ENCODE measurements at regions not wholly inside any gene's neighbourhood (a gene's known extent, or its start where the extent isn't known, plus 50 kb on each side); places are given as distances from the start of the nearest gene placed in this dataset.
A peak's percentile ranks its signal among the peaks of the same experiment; 100 is the strongest.

DNA sequence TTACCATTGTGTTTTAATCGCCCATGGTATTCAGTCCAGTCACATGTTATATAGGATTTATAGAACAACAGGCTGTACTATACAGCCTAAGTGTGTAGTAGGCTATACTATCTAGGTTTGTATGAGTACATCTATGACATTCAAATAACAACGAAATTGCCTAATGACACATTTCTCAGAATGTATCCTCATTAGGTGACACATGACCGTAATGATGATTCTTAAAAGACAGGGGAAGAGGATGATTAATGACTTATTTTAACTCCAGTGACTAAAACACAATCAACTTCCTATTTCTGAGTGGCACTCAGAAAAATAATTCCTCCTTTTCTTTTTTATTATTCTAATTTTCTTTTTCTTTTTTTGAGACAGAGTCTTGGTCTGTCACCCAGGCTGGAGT is 63.0 kb upstream of the ACSL3 start:
- DNase-seq = no peak

DNA sequence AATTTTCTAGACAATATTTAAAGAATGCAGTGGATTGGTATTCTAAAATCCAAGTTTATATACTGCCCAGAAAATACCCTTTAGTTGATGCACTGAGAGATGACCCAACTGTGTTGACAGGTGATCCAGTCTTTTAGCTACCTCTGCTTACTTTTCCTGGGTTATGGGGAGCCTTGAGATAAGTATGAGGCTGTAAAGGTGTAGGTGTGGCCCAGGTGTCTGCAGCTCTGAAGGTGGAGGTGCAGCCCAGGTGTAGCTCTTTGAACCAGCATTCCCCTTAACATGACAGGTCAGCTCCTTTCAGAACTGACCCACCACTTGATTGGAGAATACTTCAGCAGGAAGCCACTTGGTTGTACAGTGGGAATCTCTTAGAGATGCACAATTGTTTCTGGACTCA is 62.3 kb upstream of the ACSL3 start:
- no peak for DNase-seq

DNA sequence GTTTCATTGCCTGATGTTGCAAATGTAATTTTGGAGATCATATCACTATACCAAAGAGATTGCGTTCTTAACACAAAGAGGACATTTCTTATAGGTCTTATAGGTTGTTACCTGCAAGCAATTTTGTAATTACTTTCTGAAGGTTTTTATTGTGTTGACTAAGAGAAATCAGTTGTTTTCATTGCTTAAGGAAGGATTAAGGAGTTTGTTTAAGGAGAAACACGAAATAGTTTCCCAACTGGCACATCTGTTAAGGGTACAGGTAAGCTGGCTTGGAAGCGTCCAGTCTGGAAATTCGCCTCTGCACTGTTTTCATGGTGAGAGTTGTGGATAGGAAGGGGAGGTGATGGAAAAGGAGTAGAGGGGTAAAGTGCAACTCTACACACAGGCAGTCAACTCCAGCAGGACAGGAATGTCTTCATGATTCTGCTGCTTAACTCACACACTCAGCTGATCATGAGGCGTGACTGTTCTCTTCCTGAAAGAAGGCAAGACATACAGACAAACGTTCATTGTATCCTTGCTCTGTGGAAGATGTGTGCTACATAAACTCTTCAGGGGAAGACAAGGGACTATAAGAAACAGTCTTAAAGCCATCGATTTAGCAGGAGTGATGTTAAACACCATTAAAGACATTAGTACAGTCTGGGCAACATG is 61.4 kb upstream of the ACSL3 start:
- DNase-seq = no peak

DNA sequence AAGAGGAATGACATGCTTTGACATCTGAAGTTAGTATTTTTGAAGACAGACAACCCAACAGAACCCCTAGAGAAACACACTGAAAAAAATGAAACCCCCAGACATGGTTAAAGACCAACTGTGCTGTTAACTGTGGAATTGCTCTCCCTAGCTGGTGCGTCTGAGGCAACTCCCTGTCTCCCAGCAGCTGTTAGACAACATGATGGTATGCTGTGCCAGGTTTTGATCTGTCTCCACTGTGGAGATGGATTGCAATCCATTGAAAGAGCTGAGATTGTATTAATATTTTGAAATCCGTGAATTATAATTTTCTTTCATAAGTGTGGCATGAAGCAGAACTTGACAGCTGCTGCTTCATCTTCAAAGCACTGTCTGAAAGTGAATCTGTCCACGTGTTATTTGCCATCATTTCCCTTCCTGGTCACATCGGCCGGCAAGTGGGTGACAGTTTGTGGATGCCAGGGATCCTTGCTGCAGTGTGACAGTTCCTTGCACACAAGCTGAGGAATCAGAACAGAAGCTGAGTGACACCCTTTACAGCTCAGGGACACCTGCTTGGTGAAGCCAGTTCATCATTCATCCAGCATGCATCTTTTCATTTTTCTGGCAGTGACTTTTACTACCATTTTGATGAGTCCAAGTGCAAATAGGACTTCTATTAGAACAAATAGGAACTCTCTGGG is 58.2 kb upstream of the ACSL3 start:
- peak; percentile 12 for DNase-seq

DNA sequence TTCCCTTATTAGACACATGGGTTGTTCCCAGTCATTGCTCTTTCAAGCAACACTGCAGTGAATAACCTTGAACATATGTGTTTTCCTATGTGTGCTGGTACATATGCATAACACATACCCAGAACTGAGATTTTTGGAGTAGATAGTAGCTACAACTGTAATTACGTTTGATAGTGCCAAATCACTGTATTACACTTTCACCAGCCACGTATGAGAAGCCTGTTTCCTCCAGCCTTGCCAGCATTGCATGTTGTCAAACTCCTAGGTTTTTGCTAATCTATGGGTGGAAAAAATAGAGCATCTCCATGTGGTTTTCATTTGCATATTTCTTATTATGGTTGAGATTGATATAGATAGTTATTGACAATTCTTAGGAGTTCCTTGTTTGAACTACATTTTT is 56.5 kb upstream of the ACSL3 start:
- no peak for DNase-seq

DNA sequence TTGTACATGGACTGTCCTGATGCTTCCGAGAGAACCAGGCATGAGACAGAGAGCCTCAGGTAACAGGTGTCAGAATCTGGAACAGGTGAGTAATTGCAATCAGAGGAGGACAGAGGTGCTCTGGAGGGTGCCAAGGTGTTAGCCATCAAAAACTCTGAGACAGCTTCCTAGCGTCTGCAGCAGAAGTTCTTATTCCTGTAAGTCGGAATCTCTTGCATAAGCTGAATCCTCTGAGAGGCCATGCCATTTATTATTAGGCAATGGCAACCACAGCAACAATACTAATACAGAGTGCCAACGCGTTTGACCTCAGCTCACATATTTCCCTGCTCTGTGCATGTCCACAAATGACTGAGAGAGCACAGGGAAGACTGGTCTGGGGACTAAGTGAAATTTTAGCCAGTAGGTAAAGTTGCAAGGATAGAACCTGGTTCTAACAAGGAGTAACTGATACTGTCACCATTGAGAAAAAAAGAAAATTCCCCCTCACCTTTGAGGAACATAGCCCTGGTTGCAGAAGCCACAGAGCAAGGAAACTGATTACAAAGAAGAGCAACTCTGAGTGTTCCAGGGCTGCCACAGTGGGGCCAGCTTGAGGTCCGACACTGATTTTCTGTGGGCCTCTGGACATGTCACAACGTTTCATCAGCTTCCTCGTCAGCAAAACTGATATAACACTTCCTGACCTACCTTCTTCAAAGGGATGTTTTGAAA is 55.1 kb upstream of the ACSL3 start:
- no peak for DNase-seq

DNA sequence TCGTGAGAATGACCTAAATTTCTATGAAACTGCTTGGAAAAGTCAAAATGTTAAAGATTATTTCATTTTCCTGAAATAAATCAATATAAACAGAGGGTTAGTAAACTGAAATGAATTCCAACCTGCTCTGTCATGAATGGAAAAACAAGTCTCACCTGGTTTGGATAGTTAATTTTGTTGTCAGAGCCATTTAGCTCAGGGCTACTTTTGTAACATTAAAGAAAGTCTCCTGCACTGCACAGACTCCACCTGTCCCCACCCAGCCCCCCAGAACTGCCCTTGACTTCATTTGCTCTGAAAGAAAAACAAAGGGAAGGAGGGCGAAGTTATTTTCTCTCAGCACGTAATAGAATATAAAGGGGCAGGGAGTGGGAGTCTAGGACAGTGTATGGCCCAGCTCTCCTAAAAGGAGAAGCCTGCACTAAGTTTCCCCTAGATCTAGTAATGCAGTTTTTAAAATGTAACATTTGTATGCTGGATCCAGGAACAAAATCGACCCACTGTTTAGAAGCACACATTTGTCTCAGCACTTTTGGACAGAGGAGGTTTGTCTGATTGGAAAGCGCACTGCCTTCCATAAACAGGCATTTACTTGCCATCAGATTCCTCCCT is 54.2 kb upstream of the ACSL3 start:
- no peak for DNase-seq

DNA sequence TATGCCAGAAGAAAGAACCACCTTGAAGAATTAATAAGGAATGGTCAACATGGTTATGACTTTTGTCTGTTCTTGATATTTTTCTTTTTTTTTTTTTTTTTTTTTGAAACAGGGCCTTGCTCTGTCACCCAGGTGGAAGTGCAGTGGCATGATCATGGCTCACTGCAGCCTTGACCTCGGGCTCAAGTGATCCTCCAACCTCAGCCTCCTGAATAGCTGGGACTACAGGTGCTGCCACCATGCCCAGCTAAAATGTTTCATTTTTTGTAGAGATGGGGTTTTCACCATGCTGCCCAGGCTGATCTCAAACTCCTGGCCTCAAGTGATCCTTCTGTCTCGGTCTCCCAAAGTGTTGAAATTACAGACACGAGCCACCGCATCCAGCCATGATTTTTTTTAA is 53.4 kb upstream of the ACSL3 start:
- DNase-seq = no peak

DNA sequence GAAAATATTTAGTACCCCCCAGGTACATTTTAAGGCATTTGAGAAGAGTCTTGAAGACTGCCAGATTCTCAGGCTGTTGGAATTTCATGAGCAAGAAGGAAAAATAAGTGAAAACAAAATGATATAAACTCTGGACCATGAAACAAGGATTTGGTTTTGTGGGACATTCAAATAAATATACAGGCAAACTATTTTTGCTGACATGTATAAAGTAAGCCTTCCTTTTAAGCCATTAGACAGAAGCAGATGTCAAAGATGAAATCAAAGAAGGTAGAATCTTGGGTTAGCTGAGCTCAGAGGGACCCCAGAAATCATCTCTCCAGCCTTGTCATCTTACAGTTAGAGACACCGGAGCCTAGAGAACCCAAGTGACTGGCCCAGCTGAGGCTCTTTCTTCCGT is 51.3 kb upstream of the ACSL3 start:
- no peak for DNase-seq

DNA sequence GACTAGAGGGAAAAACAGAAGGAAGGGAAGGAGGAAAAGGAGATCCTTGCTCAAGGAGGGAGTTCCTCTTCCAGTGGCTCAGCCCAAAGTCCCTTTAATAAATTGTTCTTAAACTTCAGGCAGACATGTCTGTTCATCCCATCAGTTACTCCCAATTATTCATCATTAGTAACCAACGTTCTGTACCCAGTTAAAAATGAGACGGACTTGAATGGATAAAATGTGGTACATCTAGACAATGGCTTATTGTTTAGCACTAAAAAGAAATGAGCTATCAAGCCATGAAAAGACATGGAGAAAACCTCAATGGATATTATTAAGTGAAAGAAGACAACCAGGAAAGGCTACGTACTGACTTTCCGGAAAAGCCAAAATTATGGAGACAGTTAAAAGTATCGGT is 50.8 kb upstream of the ACSL3 start:
- no peak for DNase-seq

Data from NCI-H1092 treated with DMSO at 0.1 percent for 48 hours (cell line).